Skeletal muscle tissue (tissue), 3 donors: ENCODE measurements at regions not wholly inside any gene's neighbourhood (a gene's known extent, or its start where the extent isn't known, plus 50 kb on each side); places are given as distances from the start of the nearest gene placed in this dataset.
"Not testable (repeated sequence)": the region's sequence is repeated elsewhere in the genome, so short reads cannot be mapped to it uniquely, and the experiment has no call there.

Source experiments
- H3K27ac ChIP-seq: one replicate; pipeline ENCODE4 v1.7.0; 2013; ENCODE audit warnings: mild to moderate bottlenecking, low read depth, low read length, inconsistent platforms
- H3K27me3 ChIP-seq, 3 donors: one replicate each; pipeline ENCODE4 v1.7.0; 2013; ENCODE audit warnings: low read length in 3 of 3; ENCODE audit not compliant: control insufficient read depth in 3 of 3, insufficient read depth in 3 of 3
- H3K36me3 ChIP-seq, 3 donors: one replicate each; pipeline ENCODE4 v1.7.0; 2013; ENCODE audit warnings: low read length in 3 of 3; ENCODE audit not compliant: control insufficient read depth in 3 of 3, insufficient read depth in 3 of 3
- H3K4me1 ChIP-seq, 3 donors: one replicate each; pipeline ENCODE4 v1.7.0; 2013; ENCODE audit warnings: low read length in 3 of 3, mild to moderate bottlenecking in 3 of 3; ENCODE audit not compliant: control insufficient read depth in 3 of 3, insufficient read depth in 3 of 3
- H3K4me3 ChIP-seq, 3 donors: one replicate each; pipeline ENCODE4 v1.7.0; 2013; ENCODE audit warnings: low read length in 3 of 3
- H3K9ac ChIP-seq, 3 donors: one replicate each; pipeline ENCODE4 v1.7.0; 2013; ENCODE audit warnings: low read length in 3 of 3, mild to moderate bottlenecking in 3 of 3, moderate library complexity in 2 of 3, low read depth in 1 of 3
- H3K9me3 ChIP-seq, 3 donors: one replicate each; pipeline ENCODE4 v1.7.0; 2013; ENCODE audit warnings: low read length in 3 of 3; ENCODE audit not compliant: control insufficient read depth in 3 of 3
- donor health status: Osteomylitis.

DNA sequence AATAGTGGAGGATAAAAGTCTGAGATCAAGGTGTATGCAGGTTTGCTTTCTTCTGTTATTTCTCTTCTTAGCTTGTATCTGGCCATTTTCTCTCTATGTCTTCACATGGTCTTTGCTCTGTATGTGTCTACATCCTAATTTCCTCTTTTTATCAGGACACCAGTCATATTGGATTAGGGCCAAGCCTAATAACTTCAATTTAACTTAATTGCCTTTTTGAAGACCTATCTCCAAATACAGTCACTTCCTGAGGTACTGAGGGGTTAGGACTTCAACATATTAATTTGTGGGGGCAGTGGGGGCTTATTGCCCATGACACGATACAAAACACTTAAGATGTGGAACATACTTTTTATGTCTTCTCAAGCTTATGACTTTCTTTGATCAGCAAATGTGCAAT, 632.9 kb upstream of the CELF4 start:
- no peaks in the 10 kb centered on the region for H3K36me3 ChIP-seq
- H3K4me1 ChIP-seq = no peaks in the 10 kb centered on the region
- no peak overlapping the region for H3K9ac ChIP-seq
- H3K4me3 ChIP-seq = no peak overlapping the region
- H3K9me3 ChIP-seq = no peaks in the 10 kb centered on the region
- H3K27me3 ChIP-seq = no peaks in the 10 kb centered on the region
- H3K27ac ChIP-seq = no peak overlapping the region

DNA sequence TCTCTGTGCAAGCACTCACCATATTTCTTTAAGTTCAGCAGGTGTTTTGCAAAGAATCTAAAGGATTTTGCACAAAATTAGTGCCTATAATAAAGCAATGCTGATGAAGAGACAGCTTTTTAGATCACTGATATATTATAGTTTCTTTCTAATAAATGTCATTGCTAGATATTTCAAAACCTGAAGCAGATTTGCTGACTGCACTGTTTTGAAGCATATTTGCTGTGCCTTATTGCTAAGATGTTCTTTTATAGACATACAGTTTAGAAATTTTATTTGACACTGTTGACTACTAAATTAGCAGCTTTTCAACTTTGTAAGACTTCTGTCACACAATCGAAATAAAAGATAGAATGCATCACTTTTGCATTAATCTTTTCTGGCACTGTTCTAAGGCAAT, 620.9 kb upstream of the CELF4 start:
- H3K27ac ChIP-seq = no peak overlapping the region
- no peaks in the 10 kb centered on the region for H3K4me1 ChIP-seq
- no peaks in the 10 kb centered on the region for H3K27me3 ChIP-seq
- H3K36me3 ChIP-seq = no peaks in the 10 kb centered on the region
- H3K9ac ChIP-seq = no peak overlapping the region
- H3K4me3 ChIP-seq = no peak overlapping the region
- H3K9me3 ChIP-seq = no peaks in the 10 kb centered on the region

DNA sequence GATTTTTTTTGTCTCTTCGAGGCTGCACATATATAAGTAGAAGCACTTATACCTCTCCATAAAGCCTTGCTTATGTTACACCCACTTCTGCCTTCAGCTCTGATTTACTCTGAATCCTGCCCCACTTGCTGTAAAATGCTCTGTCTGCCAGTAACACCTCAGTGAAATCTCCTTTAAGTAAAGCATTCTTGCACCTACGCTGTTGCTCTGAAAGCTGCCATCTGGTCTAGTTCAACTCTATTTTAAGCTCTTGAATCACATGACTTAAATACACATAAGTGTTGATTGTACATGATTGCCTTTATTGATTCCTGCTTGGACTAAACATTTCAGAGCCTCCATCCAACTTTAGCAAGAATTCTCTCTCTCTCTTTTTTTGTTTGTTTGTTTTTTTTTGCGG, 609.0 kb upstream of the CELF4 start:
- no peak overlapping the region for H3K9ac ChIP-seq
- H3K27ac ChIP-seq = no peak overlapping the region
- H3K4me3 ChIP-seq = no peak overlapping the region
- H3K36me3 ChIP-seq = no peaks in the 10 kb centered on the region
- H3K4me1 ChIP-seq = no peaks in the 10 kb centered on the region
- no peaks in the 10 kb centered on the region for H3K9me3 ChIP-seq
- no peaks in the 10 kb centered on the region for H3K27me3 ChIP-seq

DNA sequence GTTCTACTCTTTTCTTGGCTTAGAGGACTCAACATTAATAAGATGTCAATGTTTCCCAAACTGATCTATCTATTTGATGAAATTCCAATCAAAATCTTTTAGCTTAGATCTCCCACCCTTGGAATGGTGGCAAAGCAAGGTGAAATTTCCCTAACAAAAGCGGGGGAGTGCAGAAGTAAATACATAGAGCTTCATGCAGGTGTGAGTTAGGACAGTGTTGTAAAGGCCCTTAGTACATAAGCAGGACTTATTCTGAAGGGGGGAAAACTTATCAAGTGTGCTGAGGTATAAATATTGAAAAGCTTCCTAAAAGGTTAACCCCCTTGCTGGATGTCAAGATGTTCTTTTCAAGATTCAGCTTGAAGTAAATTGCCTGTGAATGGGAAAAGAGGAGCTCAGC, 608.6 kb upstream of the CELF4 start:
- H3K4me3 ChIP-seq = no peak overlapping the region
- H3K27me3 ChIP-seq = no peaks in the 10 kb centered on the region
- H3K36me3 ChIP-seq = no peaks in the 10 kb centered on the region
- no peak overlapping the region for H3K9ac ChIP-seq
- H3K9me3 ChIP-seq = no peaks in the 10 kb centered on the region
- no peaks in the 10 kb centered on the region for H3K4me1 ChIP-seq
- no peak overlapping the region for H3K27ac ChIP-seq

DNA sequence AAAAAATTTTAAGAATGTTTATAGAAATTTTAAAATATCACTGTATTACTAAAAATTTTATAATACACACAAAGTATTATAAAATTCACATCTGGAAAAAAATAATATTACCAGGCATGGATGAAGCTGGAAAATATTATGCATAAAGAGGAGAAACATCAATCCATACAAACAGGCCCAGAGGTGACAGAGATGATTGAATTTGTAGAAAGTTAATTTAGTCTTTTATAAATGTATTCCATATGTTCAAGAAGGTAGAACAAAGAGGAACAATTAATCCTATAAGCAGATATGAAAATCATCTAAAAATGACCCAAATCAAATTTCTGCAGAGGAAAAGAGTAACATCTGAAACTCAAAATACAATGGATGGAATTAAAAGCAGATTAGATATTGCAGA, 605.2 kb upstream of the CELF4 start:
- Histone ChIP-seq H3K4me1 (no peaks in the 10 kb centered on the region), H3K27me3 (no peaks in the 10 kb centered on the region), H3K36me3 (no peaks in the 10 kb centered on the region), H3K9ac (no peak overlapping the region), H3K9me3 (no peaks in the 10 kb centered on the region), H3K27ac (no peak overlapping the region), H3K4me3 (no peak overlapping the region)

DNA sequence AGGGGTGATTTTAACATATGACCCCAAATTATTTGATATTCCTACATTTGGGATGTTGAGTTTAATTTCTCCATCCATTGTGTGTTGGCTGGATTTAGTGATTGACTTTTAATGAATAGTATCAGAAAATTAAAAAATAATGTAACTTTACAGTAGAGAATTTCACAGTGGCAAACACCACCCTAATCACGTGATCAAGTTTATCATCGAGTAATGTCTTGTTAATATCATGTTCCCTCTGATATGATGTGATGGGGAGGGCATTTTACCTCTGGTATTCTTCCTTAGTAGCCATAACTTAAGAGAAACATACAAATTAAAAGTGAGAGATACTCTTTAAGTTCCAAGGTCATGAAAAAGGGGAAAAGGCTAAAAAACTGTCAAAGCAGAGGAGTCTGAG, 602.0 kb upstream of the CELF4 start:
- Histone ChIP-seq H3K9me3 (peaks cover 0 to 3% (median 0%) of the 10 kb centered on the region in 3 donors), H3K9ac (no peak overlapping the region), H3K4me3 (no peak overlapping the region), H3K27ac (no peak overlapping the region), H3K27me3 (no peaks in the 10 kb centered on the region), H3K36me3 (no peaks in the 10 kb centered on the region), H3K4me1 (no peaks in the 10 kb centered on the region)

DNA sequence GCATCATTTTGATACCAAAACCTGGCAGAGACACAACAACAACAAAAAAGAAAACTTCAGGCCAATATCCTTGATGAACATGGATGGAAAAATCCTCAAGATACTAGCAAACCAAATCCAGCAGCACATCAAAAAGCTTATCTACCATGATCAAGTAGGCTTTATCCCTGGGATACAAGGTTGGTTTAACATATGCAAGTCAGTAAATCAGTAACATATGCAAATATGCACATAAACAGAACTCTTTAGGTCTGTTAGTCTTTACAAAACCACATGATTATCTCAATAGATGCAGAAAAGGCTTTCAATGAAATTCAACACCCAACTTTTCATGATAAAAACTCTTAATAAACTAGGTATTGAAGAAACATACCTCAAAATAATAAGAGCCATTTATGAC, 587.5 kb upstream of the CELF4 start:
- not testable (repeated sequence) for H3K9me3 ChIP-seq, H3K4me1 ChIP-seq, H3K9ac ChIP-seq

DNA sequence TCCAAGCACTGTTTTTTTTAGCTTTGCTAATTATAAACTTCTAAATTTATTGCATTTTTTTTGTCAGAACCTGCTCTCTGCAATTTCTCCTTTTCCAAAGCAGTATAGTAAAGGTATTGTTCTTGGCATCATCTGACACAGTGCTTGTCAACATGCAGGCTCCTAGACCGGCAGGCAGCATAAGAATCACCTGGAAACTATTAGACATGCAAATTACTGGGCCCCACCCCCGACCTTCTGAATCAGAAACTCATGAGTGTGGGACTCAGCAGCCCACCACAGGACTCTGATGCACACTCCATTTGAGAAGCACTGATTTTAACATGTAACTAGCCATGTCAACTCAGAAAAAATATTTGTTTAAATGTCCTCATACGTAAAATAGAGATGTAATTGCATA, 551.1 kb upstream of the CELF4 start:
- Histone ChIP-seq H3K36me3 (no peaks in the 10 kb centered on the region), H3K4me3 (no peak overlapping the region), H3K27ac (no peak overlapping the region), H3K4me1 (no peaks in the 10 kb centered on the region), H3K27me3 (no peaks in the 10 kb centered on the region), H3K9me3 (no peaks in the 10 kb centered on the region), H3K9ac (no peak overlapping the region)

More for the DNA sequence above, 587.5 kb upstream of the CELF4 start:
- not testable (repeated sequence) for H3K27ac ChIP-seq, H3K27me3 ChIP-seq, H3K36me3 ChIP-seq, H3K4me3 ChIP-seq

DNA sequence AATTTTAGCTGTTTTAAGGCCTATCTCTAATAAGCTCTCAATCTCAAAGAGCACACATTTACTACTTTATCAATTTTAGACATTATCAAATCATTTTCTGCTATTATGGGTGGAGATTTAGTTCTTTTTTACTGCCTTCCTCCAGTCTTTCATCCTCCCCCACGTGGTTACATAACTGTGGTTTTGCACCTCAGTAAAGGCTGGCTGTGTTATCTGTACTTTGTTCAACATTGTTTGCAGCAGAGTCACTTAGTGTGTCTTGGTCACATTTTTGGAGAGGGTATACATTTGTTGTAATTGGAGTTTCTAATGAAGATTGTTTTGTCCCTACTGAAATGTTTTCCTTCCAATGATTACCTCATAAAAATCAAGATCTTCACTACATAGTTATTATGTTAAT, 549.6 kb upstream of the CELF4 start:
- H3K4me1 ChIP-seq = no peaks in the 10 kb centered on the region

DNA sequence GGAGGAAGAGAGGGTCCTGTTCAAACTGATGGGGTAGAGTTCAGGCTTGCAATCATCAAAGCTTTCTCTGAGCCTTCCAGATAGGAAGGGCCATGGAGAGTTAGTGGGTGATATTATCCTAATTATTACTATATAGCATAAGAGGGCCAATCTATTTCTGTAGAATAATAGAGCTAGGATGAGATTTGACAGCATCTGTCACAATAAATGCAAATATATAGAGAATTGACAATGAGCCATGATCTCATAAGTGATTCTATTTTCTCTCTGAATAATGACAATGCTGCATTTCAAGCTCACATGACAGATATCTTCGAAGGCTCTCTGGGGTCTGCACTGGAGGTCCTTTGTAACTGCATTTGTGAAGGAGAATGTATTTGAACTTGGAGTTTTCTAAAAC, 521.9 kb upstream of the CELF4 start:
- Histone ChIP-seq H3K27ac (no peak overlapping the region), H3K4me1 (no peaks in the 10 kb centered on the region), H3K36me3 (no peaks in the 10 kb centered on the region), H3K9ac (no peak overlapping the region), H3K4me3 (no peak overlapping the region), H3K9me3 (no peaks in the 10 kb centered on the region), H3K27me3 (no peaks in the 10 kb centered on the region)

More for the DNA sequence above, 549.6 kb upstream of the CELF4 start:
- Histone ChIP-seq H3K9me3 (no peaks in the 10 kb centered on the region), H3K9ac (no peak overlapping the region), H3K4me3 (no peak overlapping the region), H3K27me3 (no peaks in the 10 kb centered on the region), H3K36me3 (no peaks in the 10 kb centered on the region), H3K27ac (no peak overlapping the region)

DNA sequence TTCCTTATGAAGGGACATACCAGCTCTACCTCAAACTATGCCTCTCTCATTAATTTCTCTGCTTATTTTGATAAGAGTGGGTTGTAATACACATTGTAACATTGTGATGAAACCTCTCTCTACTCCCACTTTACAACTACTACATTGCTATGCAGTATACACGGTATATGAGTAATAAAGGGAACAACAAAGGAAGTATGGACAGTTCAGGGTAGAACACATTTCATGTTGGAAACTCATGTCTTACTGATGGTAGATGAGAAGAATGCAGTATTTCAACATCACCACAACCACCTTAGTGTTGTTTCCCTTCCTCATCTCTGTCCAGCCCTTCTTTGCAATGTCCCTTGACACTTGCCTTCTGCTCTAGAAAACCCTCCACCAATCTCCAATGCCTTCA, 515.9 kb upstream of the CELF4 start:
- no peaks in the 10 kb centered on the region for H3K9me3 ChIP-seq
- no peaks in the 10 kb centered on the region for H3K36me3 ChIP-seq
- no peaks in the 10 kb centered on the region for H3K27me3 ChIP-seq
- H3K9ac ChIP-seq = no peak overlapping the region
- H3K4me3 ChIP-seq = no peak overlapping the region
- H3K27ac ChIP-seq = no peak overlapping the region
- H3K4me1 ChIP-seq = peaks cover 0 to 3% (median 0%) of the 10 kb centered on the region in 3 donors
